Activated CD4-positive, alpha-beta memory T cell treated with anti-CD3 and anti-CD28 coated beads, Interleukin-2, amount 10 ng/mL, durations not matched to agents 7 days and 5 days (primary cell): ENCODE measurements at regions not wholly inside any gene's neighbourhood (a gene's known extent, or its start where the extent isn't known, plus 50 kb on each side); places are given as distances from the start of the nearest gene placed in this dataset.

ENCODE experiments used
- CTCF ChIA-PET: fragments of 350-600 bp; sonication (Branson Sonifier 250); formaldehyde crosslinking; loops from one replicate; lab custom pipeline; 2021; ENCODE audit warnings: antibody characterized with exemption, inconsistent platforms; lab: Charles Lee
- POLR2A ChIA-PET: fragments of 350-600 bp; sonication (Branson Sonifier 250); formaldehyde crosslinking; loops from one replicate; lab custom pipeline; 2021; ENCODE audit warnings: antibody characterized with exemption; lab: Charles Lee
- DNase-seq: peaks from one replicate; pipeline ENCODE4 v3.0.0-alpha.2; 2020
- H3K27ac Mint-ChIP-seq: one replicate; pipeline ENCODE4 v1.8.0; 2021; ENCODE audit warnings: mild to moderate bottlenecking, mixed read lengths
- H3K27me3 Mint-ChIP-seq: one replicate; pipeline ENCODE4 v1.8.0; 2021; ENCODE audit warnings: mixed read lengths
- H3K36me3 Mint-ChIP-seq: one replicate; pipeline ENCODE4 v1.8.0; 2021; ENCODE audit warnings: low read depth, mixed read lengths
- H3K4me1 Mint-ChIP-seq: one replicate; pipeline ENCODE4 v1.8.0; 2021; ENCODE audit warnings: mixed read lengths
- H3K4me3 Mint-ChIP-seq: one replicate; pipeline ENCODE4 v1.8.0; 2021; ENCODE audit warnings: mild to moderate bottlenecking, mixed read lengths
- H3K9me3 Mint-ChIP-seq: one replicate; pipeline ENCODE4 v1.8.0; 2021; ENCODE audit warnings: mixed read lengths

- Mint-ChIP-seq H3K27ac (no peak overlapping the region), H3K4me3 (no peak overlapping the region), H3K27me3 (peaks cover 20% of the 10 kb centered on the region), H3K4me1 (peaks cover 5% of the 10 kb centered on the region), H3K9me3 (no peaks in the 10 kb centered on the region), H3K36me3 (no peaks in the 10 kb centered on the region)
- CTCF ChIA-PET = no interaction called here
- POLR2A ChIA-PET = no interaction called here
- DNase-seq = no peak
These were observed 58.8 kb upstream of the CALM2 start for GRCh38 chr2:47235132-47235531.

GRCh38 chr2:47234456-47234855 is 58.1 kb upstream of the CALM2 start:
- H3K4me1 Mint-ChIP-seq = peaks cover 5% of the 10 kb centered on the region
- H3K36me3 Mint-ChIP-seq = no peaks in the 10 kb centered on the region
- H3K9me3 Mint-ChIP-seq = no peaks in the 10 kb centered on the region
- peaks cover 20% of the 10 kb centered on the region for H3K27me3 Mint-ChIP-seq
- ChIA-PET CTCF (no interaction called here), POLR2A (no interaction called here)
- no peak for DNase-seq
- H3K4me3 Mint-ChIP-seq = no peak overlapping the region
- H3K27ac Mint-ChIP-seq = no peak overlapping the region

- Mint-ChIP-seq H3K27ac (no peak overlapping the region), H3K27me3 (peaks cover 26% of the 10 kb centered on the region), H3K4me3 (no peak overlapping the region), H3K4me1 (peaks cover 2% of the 10 kb centered on the region), H3K9me3 (no peaks in the 10 kb centered on the region), H3K36me3 (no peaks in the 10 kb centered on the region)
- no peak for DNase-seq
- CTCF ChIA-PET = no interaction called here
- POLR2A ChIA-PET = no interaction called here
These were observed 56.6 kb upstream of the CALM2 start for GRCh38 chr2:47232738-47233415.

- no peak overlapping the region for H3K27ac Mint-ChIP-seq
These were observed 54.1 kb upstream of the CALM2 start for GRCh38 chr2:47230418-47230817.

GRCh38 chr2:47227532-47228279 is 51.4 kb upstream of the CALM2 start:
- DNase-seq = no peak
- Mint-ChIP-seq H3K27me3 (peaks cover 12% of the 10 kb centered on the region), H3K9me3 (no peaks in the 10 kb centered on the region), H3K4me3 (no peak overlapping the region), H3K36me3 (no peaks in the 10 kb centered on the region), H3K4me1 (no peaks in the 10 kb centered on the region), H3K27ac (no peak overlapping the region)
- ChIA-PET POLR2A (no interaction called here), CTCF (interaction anchor here (0.5 kb wide), 1 partner anchor 80 kb away, joined by 4 read pairs; no protein-coding TSS in a partner anchor)

More at GRCh38 chr2:47230418-47230817, 54.1 kb upstream of the CALM2 start:
- no peaks in the 10 kb centered on the region for H3K4me1 Mint-ChIP-seq
- no peaks in the 10 kb centered on the region for H3K36me3 Mint-ChIP-seq
- ChIA-PET CTCF (no interaction called here), POLR2A (no interaction called here)
- no peaks in the 10 kb centered on the region for H3K9me3 Mint-ChIP-seq
- no peak for DNase-seq
- no peak overlapping the region for H3K4me3 Mint-ChIP-seq
- peaks cover 19% of the 10 kb centered on the region for H3K27me3 Mint-ChIP-seq

- no peak for DNase-seq
- H3K36me3 Mint-ChIP-seq = no peaks in the 10 kb centered on the region
- no peak overlapping the region for H3K27ac Mint-ChIP-seq
- H3K4me3 Mint-ChIP-seq = no peak overlapping the region
- ChIA-PET POLR2A (no interaction called here), CTCF (interaction anchor here (0.6 kb wide), 1 partner anchor 284 kb away, joined by 3 read pairs; no protein-coding TSS in a partner anchor)
- H3K9me3 Mint-ChIP-seq = no peaks in the 10 kb centered on the region
- H3K27me3 Mint-ChIP-seq = peaks cover 9% of the 10 kb centered on the region
- no peaks in the 10 kb centered on the region for H3K4me1 Mint-ChIP-seq
These were observed 50.6 kb upstream of the CALM2 start for GRCh38 chr2:47226923-47227220.

GRCh38 chr2:47226132-47226922 is 50.0 kb upstream of the CALM2 start:
- POLR2A ChIA-PET = no interaction called here

More at GRCh38 chr2:47226132-47226922, 50.0 kb upstream of the CALM2 start:
- Mint-ChIP-seq H3K27me3 (peaks cover 11% of the 10 kb centered on the region), H3K4me3 (no peak overlapping the region), H3K4me1 (no peaks in the 10 kb centered on the region), H3K36me3 (no peaks in the 10 kb centered on the region), H3K9me3 (no peaks in the 10 kb centered on the region), H3K27ac (no peak overlapping the region)
- CTCF ChIA-PET = interaction anchor here (0.6 kb wide), 1 partner anchor 284 kb away, joined by 3 read pairs; no protein-coding TSS in a partner anchor
- no peak for DNase-seq
